Activated CD8-positive, alpha-beta memory T cell treated with anti-CD3 and anti-CD28 coated beads, Interleukin-2, amount 50 U/mL, for 4 hours (primary cell): ENCODE measurements at regions not wholly inside any gene's neighbourhood (a gene's known extent, or its start where the extent isn't known, plus 50 kb on each side); places are given as distances from the start of the nearest gene placed in this dataset.

ENCODE experiments used
- DNase-seq: peaks from one replicate; pipeline ENCODE4 v3.0.0-alpha.2; 2020

GRCh38 chr2:168380500-168380899 is 75.6 kb upstream of the CERS6 start:
- no peak for DNase-seq

GRCh38 chr2:168392024-168392423 is 64.0 kb upstream of the CERS6 start:
- DNase-seq, result no peak

GRCh38 chr2:168392797-168393196 is 63.3 kb upstream of the CERS6 start:
- no peak for DNase-seq

GRCh38 chr2:168394262-168394661 is 61.8 kb upstream of the CERS6 start:
- no peak for DNase-seq

- no peak for DNase-seq
These were observed 59.9 kb upstream of the CERS6 start for GRCh38 chr2:168396131-168396530.

GRCh38 chr2:168397629-168398028 is 58.4 kb upstream of the CERS6 start:
- no peak for DNase-seq

GRCh38 chr2:168401048-168401556 is 55.0 kb upstream of the CERS6 start:
- no peak for DNase-seq

GRCh38 chr2:168401771-168402170 is 54.3 kb upstream of the CERS6 start:
- no peak for DNase-seq

- no peak for DNase-seq
These were observed 53.5 kb upstream of the CERS6 start for GRCh38 chr2:168402531-168402930.

GRCh38 chr2:168403736-168404135 is 52.3 kb upstream of the CERS6 start:
- no peak for DNase-seq

GRCh38 chr2:168404764-168405163 is 51.3 kb upstream of the CERS6 start:
- DNase-seq, result no peak
